GM18520 (cell line): ENCODE measurements at regions not wholly inside any gene's neighbourhood (a gene's known extent, or its start where the extent isn't known, plus 50 kb on each side); places are given as distances from the start of the nearest gene placed in this dataset.

ENCODE experiments used
- ATAC-seq: cut with Tn5 transposase; IDR thresholded peaks from one replicate; pipeline ENCODE4 v1.9.1; 2021; ENCODE audit not compliant: unreplicated experiment

GRCh38 chr10:36256948-36257356 is 614.9 kb upstream of the FZD8 start:
- no peak for ATAC-seq

GRCh38 chr10:36256166-36256565 is 614.1 kb upstream of the FZD8 start:
- no peak for ATAC-seq

GRCh38 chr10:36254199-36254598 is 612.1 kb upstream of the FZD8 start:
- no peak for ATAC-seq

GRCh38 chr10:36253731-36254130 is 611.6 kb upstream of the FZD8 start:
- ATAC-seq = no peak

- ATAC-seq = no peak
Measured at GRCh38 chr10:36251068-36251467, 609.0 kb upstream of the FZD8 start.

- no peak for ATAC-seq
Measured at GRCh38 chr10:36248304-36248981, 606.3 kb upstream of the FZD8 start.

- no peak for ATAC-seq
Measured at GRCh38 chr10:36247478-36247877, 605.4 kb upstream of the FZD8 start.

GRCh38 chr10:36236931-36237330 is 594.8 kb upstream of the FZD8 start:
- no peak for ATAC-seq

GRCh38 chr10:36236341-36236740 is 594.2 kb upstream of the FZD8 start:
- ATAC-seq = no peak

- ATAC-seq = no peak
Measured at GRCh38 chr10:36232935-36233334, 590.8 kb upstream of the FZD8 start.

- ATAC-seq = no peak
Measured at GRCh38 chr10:36224431-36224985, 582.4 kb upstream of the FZD8 start.

- ATAC-seq = no peak
Measured at GRCh38 chr10:36221101-36221500, 579.0 kb upstream of the FZD8 start.

- ATAC-seq = no peak
Measured at GRCh38 chr10:36220151-36220550, 578.1 kb upstream of the FZD8 start.

GRCh38 chr10:36211856-36212255 is 569.8 kb upstream of the FZD8 start:
- ATAC-seq = no peak

GRCh38 chr10:36209480-36209879 is 567.4 kb upstream of the FZD8 start:
- no peak for ATAC-seq

- no peak for ATAC-seq
Measured at GRCh38 chr10:36202881-36203280, 560.8 kb upstream of the FZD8 start.

- no peak for ATAC-seq
Measured at GRCh38 chr10:36200577-36200976, 558.5 kb upstream of the FZD8 start.

GRCh38 chr10:36198322-36198721 is 556.2 kb upstream of the FZD8 start:
- no peak for ATAC-seq

GRCh38 chr10:36195364-36195763 is 553.3 kb upstream of the FZD8 start:
- ATAC-seq = no peak

- no peak for ATAC-seq
Measured at GRCh38 chr10:36194276-36194675, 552.2 kb upstream of the FZD8 start.

- no peak for ATAC-seq
Measured at GRCh38 chr10:36191009-36191408, 548.9 kb upstream of the FZD8 start.

- ATAC-seq = no peak
Measured at GRCh38 chr10:36188461-36188860, 546.4 kb upstream of the FZD8 start.

GRCh38 chr10:36188080-36188453 is 546.0 kb upstream of the FZD8 start:
- no peak for ATAC-seq
